ENCODE measurements at regions not wholly inside any gene's neighbourhood (a gene's known extent, or its start where the extent isn't known, plus 50 kb on each side); places are given as distances from the start of the nearest gene placed in this dataset.

DNA sequence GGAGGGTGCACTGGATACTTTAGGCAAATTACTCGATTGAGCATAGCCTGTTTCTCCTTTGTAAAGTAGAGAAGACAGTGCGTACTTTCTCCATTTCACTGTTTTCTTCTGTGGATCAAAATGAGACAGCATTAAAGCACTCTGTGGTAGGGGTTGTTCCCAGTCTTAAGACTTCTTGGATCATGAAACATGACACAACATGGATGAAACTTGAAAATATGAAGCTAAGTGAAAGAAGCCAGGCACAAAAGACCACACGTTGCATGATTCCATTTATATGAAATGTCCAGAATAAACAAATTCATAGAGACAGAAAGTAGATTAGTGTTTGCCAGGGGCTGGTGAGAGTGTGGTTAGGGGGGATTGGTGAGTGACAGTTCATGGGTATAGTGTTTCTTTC, 61.8 kb upstream of the MED9 start:
- Histone ChIP-seq H3K27ac (peak overlapping the region; percentile 91), H3K4me2 (ENCODE audit: unreplicated experiment) (peak overlapping the region; percentile 85), H2AFZ (peak overlapping the region; percentile 72), H3K4me1 (ENCODE audit: insufficient read depth) (peaks cover 43% of the 10 kb centered on the region), H3K36me3 (ENCODE audit: low read depth) (no peaks in the 10 kb centered on the region), H3K9me3 (ENCODE audit: low read depth) (no peaks in the 10 kb centered on the region), H3K9me2 (ENCODE audit: insufficient read depth) (no peaks in the 10 kb centered on the region), H3K9ac (peak overlapping the region; percentile 83), H3K4me3 (peak overlapping the region; percentile 67), H3K79me2 (ENCODE audit: insufficient read depth) (no peaks in the 10 kb centered on the region), H3K27me3 (replicated peaks; ENCODE audit: insufficient read depth) (no peaks in the 10 kb centered on the region), H3F3A (ENCODE audit: insufficient read depth) (peaks cover 44% of the 10 kb centered on the region), H4K20me1 (ENCODE audit: insufficient read depth) (no peaks in the 10 kb centered on the region)
- WGBS, 2 experiments (ENCODE audit: low coverage in 1 of 2, low lambda C conversion rate in 2 of 2, missing lambda C conversion rate in 2 of 2), result 88 to 89% methylated on average over 3 of the region's 3 CpGs
- DNase-seq, result no peak
- no peak for TF ChIP-seq EZH2 (IDR thresholded peaks at IDR 0.05; ENCODE audit: insufficient read depth, poor library complexity, severe bottlenecking)
- in situ Hi-C loops (cut with MboI), result no loop called here

DNA sequence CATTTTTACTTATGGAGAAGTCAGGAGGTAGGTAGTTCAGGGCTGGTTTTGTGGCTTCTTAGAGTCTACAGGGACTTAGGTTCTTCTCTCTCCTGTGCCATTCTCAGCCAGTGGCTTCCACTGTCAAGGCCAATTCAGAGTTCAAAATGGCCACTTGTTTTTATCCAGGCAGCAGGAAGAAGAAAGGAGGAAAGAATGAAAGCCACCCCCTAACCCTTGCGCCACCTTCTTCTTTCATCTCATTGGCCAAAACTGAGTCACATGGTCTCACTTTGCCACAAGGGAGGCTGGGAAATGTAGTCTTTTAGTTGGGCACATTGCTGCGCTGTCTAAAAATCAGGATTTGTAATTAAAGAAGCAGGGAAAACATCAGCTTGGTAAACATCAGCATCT, 60.8 kb upstream of the MED9 start:
- Histone ChIP-seq H3K9ac (peak overlapping the region; percentile 69), H3K36me3 (ENCODE audit: low read depth) (no peaks in the 10 kb centered on the region), H3K9me3 (ENCODE audit: low read depth) (no peaks in the 10 kb centered on the region), H3K4me2 (ENCODE audit: unreplicated experiment) (peak overlapping the region; percentile 63), H2AFZ (peak overlapping the region; percentile 67), H3K27me3 (replicated peaks; ENCODE audit: insufficient read depth) (no peaks in the 10 kb centered on the region), H3K4me1 (ENCODE audit: insufficient read depth) (peaks cover 48% of the 10 kb centered on the region), H3F3A (ENCODE audit: insufficient read depth) (peaks cover 44% of the 10 kb centered on the region), H3K4me3 (no peak overlapping the region), H3K79me2 (ENCODE audit: insufficient read depth) (no peaks in the 10 kb centered on the region), H3K27ac (peak overlapping the region; percentile 89), H3K9me2 (ENCODE audit: insufficient read depth) (no peaks in the 10 kb centered on the region), H4K20me1 (ENCODE audit: insufficient read depth) (no peaks in the 10 kb centered on the region)
- peak; percentile 85 for DNase-seq
- WGBS, 2 experiments (ENCODE audit: low coverage in 1 of 2, low lambda C conversion rate in 2 of 2, missing lambda C conversion rate in 2 of 2), result 48 to 71% methylated on average over 2 of the region's 2 CpGs
- TF ChIP-seq EZH2phosphoT487 (IDR thresholded peaks at IDR 0.05; ENCODE audit: insufficient read depth, low read depth) (no peak), EZH2 (IDR thresholded peaks at IDR 0.05; ENCODE audit: insufficient read depth, poor library complexity, severe bottlenecking) (no peak)
- in situ Hi-C loops (cut with MboI), result no loop called here

- Histone ChIP-seq H3F3A (ENCODE audit: insufficient read depth) (peaks cover 39% of the 10 kb centered on the region), H3K4me2 (ENCODE audit: unreplicated experiment) (peak overlapping the region; percentile 63), H2AFZ (peak overlapping the region; percentile 67), H3K4me1 (ENCODE audit: insufficient read depth) (peaks cover 48% of the 10 kb centered on the region), H3K9ac (peak overlapping the region; percentile 69), H3K36me3 (ENCODE audit: low read depth) (no peaks in the 10 kb centered on the region), H3K27ac (peak overlapping the region; percentile 89), H3K27me3 (replicated peaks; ENCODE audit: insufficient read depth) (no peaks in the 10 kb centered on the region), H3K9me3 (ENCODE audit: low read depth) (no peaks in the 10 kb centered on the region), H3K9me2 (ENCODE audit: insufficient read depth) (no peaks in the 10 kb centered on the region), H3K4me3 (no peak overlapping the region), H4K20me1 (ENCODE audit: insufficient read depth) (no peaks in the 10 kb centered on the region), H3K79me2 (ENCODE audit: insufficient read depth) (no peaks in the 10 kb centered on the region)
- in situ Hi-C loops (cut with MboI), result no loop called here
- 72 to 74% methylated on average over 16 of the region's 16 CpGs for WGBS, 2 experiments (ENCODE audit: low coverage in 1 of 2, low lambda C conversion rate in 2 of 2, missing lambda C conversion rate in 2 of 2)
- TF ChIP-seq EZH2 (IDR thresholded peaks at IDR 0.05; ENCODE audit: insufficient read depth, poor library complexity, severe bottlenecking) (no peak), EZH2phosphoT487 (IDR thresholded peaks at IDR 0.05; ENCODE audit: insufficient read depth, low read depth) (no peak)
- peak; percentile 89 for DNase-seq
Observed at GRCh38 chr17:17416400-17417360, 60.1 kb upstream of the MED9 start.

GRCh38 chr17:17417718-17418181, 59.0 kb upstream of the MED9 start:
- no peak overlapping the region for H2AFZ ChIP-seq

More at GRCh38 chr17:17417718-17418181, 59.0 kb upstream of the MED9 start:
- Histone ChIP-seq H3K79me2 (ENCODE audit: insufficient read depth) (no peaks in the 10 kb centered on the region), H3K27ac (no peak overlapping the region), H3K27me3 (replicated peaks; ENCODE audit: insufficient read depth) (no peaks in the 10 kb centered on the region), H3K4me3 (no peak overlapping the region), H4K20me1 (ENCODE audit: insufficient read depth) (no peaks in the 10 kb centered on the region), H3K9me3 (ENCODE audit: low read depth) (no peaks in the 10 kb centered on the region), H3K9ac (no peak overlapping the region), H3K36me3 (ENCODE audit: low read depth) (no peaks in the 10 kb centered on the region), H3K4me1 (ENCODE audit: insufficient read depth) (peaks cover 39% of the 10 kb centered on the region), H3K9me2 (ENCODE audit: insufficient read depth) (no peaks in the 10 kb centered on the region), H3F3A (ENCODE audit: insufficient read depth) (peaks cover 28% of the 10 kb centered on the region), H3K4me2 (ENCODE audit: unreplicated experiment) (no peak overlapping the region)
- DNase-seq, result no peak
- WGBS, 2 experiments (ENCODE audit: low coverage in 1 of 2, low lambda C conversion rate in 2 of 2, missing lambda C conversion rate in 2 of 2), result 84 to 85% methylated on average over 5 of the region's 5 CpGs
- TF ChIP-seq EZH2 (IDR thresholded peaks at IDR 0.05; ENCODE audit: insufficient read depth, poor library complexity, severe bottlenecking), result no peak
- no peak for TF ChIP-seq EZH2phosphoT487 (IDR thresholded peaks at IDR 0.05; ENCODE audit: insufficient read depth, low read depth)
- in situ Hi-C loops (cut with MboI), result no loop called here
